GM18499 (cell line): ENCODE measurements at regions not wholly inside any gene's neighbourhood (a gene's known extent, or its start where the extent isn't known, plus 50 kb on each side); places are given as distances from the start of the nearest gene placed in this dataset.
"Not testable (repeated sequence)": the region's sequence is repeated elsewhere in the genome, so short reads cannot be mapped to it uniquely, and the experiment has no call there.

Source experiments
- ATAC-seq: cut with Tn5 transposase; IDR thresholded peaks from one replicate; pipeline ENCODE4 v1.9.1; 2021; ENCODE audit warnings: moderate number of reproducible peaks; ENCODE audit not compliant: insufficient read depth, unreplicated experiment

GRCh38 chr4:75422998-75423397 lies 91.2 kb downstream of the RCHY1 start:
- ATAC-seq, result no peak

- ATAC-seq, result no peak
These were observed 101.5 kb downstream of the RCHY1 start for GRCh38 chr4:75412746-75413145.

- no peak for ATAC-seq
These were observed 115.7 kb downstream of the RCHY1 start for GRCh38 chr4:75398501-75398900.

GRCh38 chr4:75391489-75392166 lies 122.6 kb downstream of the RCHY1 start:
- no peak for ATAC-seq

GRCh38 chr4:75386426-75386825 lies 127.8 kb downstream of the RCHY1 start:
- not testable (repeated sequence) for ATAC-seq

GRCh38 chr4:75385106-75385505 lies 129.1 kb downstream of the RCHY1 start:
- ATAC-seq, result no peak

GRCh38 chr4:75376543-75376942 lies 137.7 kb downstream of the RCHY1 start:
- no peak for ATAC-seq

GRCh38 chr4:75371915-75372314 lies 142.3 kb downstream of the RCHY1 start:
- ATAC-seq, result no peak

- no peak for ATAC-seq
These were observed 143.6 kb downstream of the RCHY1 start for GRCh38 chr4:75370576-75370975.

- ATAC-seq, result no peak
These were observed 168.8 kb downstream of the RCHY1 start for GRCh38 chr4:75345423-75345822.

GRCh38 chr4:75344915-75345314 lies 169.3 kb downstream of the RCHY1 start:
- ATAC-seq, result no peak

GRCh38 chr4:75343333-75343732 lies 170.9 kb downstream of the RCHY1 start:
- no peak for ATAC-seq

- no peak for ATAC-seq
These were observed 173.6 kb downstream of the RCHY1 start for GRCh38 chr4:75340561-75340960.

GRCh38 chr4:75338352-75338880 lies 175.8 kb downstream of the RCHY1 start:
- ATAC-seq, result no peak

- ATAC-seq, result no peak
These were observed 186.2 kb downstream of the RCHY1 start for GRCh38 chr4:75327804-75328512.

- no peak for ATAC-seq
These were observed 188.8 kb downstream of the RCHY1 start for GRCh38 chr4:75325318-75325979.

GRCh38 chr4:75321484-75321883 lies 192.7 kb downstream of the RCHY1 start:
- ATAC-seq, result no peak

- ATAC-seq, result not testable (repeated sequence)
These were observed 196.6 kb downstream of the RCHY1 start for GRCh38 chr4:75317641-75318040.

- ATAC-seq, result no peak
These were observed 206.2 kb downstream of the RCHY1 start for GRCh38 chr4:75308049-75308448.

- ATAC-seq, result no peak
These were observed 207.7 kb downstream of the RCHY1 start for GRCh38 chr4:75306506-75306905.

- ATAC-seq, result no peak
These were observed 211.6 kb downstream of the RCHY1 start for GRCh38 chr4:75302648-75303047.
